NCI-H748 treated with DMSO at 0.1 percent for 48 hours (cell line): ENCODE measurements at regions not wholly inside any gene's neighbourhood (a gene's known extent, or its start where the extent isn't known, plus 50 kb on each side); places are given as distances from the start of the nearest gene placed in this dataset.
"Not testable (repeated sequence)": the region's sequence is repeated elsewhere in the genome, so short reads cannot be mapped to it uniquely, and the experiment has no call there.

Experiments used
- DNase-seq: peaks from one replicate; lab custom pipeline; 2025; lab: John Stamatoyannopoulos, UW

DNA sequence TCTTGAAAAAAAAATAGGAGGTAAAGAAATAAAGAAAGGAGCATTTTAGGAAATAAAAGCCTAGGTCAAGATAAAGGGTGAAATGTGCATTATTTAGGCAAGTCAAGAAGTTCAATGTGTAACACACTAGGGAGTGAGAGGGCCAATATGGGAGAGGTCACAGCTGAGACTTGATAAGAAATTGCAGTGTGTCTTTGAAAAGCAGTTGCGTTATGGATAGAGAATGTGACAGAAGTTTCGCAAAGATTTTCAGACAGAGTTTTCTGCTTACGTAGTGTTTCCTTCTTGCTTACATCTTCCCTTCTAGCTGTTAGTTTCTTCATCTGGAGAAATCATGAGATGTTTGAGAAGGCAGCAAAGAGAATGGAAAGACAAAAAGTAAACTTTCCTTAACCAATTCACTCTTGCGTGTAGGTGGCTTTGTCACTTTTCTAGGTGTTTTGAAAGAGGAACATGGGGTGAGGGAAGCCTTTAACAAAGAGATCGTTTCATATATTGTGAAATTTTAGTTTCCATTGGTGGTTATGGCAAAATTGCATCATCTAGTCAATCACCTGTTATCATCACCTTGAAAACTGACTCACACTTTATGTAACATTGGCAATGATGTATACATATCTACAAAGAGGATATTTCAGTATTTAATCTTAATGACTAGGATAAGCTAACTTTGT is 975.5 kb downstream of the OLFM4 start:
- no peak for DNase-seq

- DNase-seq = no peak
Measured at GRCh38 chr13:54016542-54016941, 987.9 kb downstream of the OLFM4 start.

- no peak for DNase-seq
Measured at GRCh38 chr13:54018485-54018884, 989.9 kb downstream of the OLFM4 start.

- DNase-seq = no peak
Measured at GRCh38 chr13:54029226-54029625, 1000.6 kb downstream of the OLFM4 start.

DNA sequence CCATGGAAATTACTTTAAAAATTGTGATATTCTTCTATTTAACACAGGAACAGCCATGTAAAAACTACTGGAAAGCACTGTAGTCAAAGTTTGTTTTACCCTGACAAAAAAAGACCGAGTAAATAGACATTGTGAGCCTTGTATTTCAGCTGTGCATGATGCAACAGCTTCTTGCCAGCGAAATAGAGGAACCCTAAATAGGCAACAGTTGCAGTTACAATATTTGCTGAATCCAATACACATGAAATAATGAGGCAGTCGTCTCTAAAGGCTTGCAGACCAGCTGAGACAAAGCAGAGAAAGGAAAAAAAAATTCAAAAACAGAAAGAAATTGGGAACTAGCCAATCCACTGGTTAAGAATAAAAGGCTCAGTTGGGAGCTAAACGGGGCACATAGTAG is 1001.1 kb downstream of the OLFM4 start:
- DNase-seq = no peak

DNA sequence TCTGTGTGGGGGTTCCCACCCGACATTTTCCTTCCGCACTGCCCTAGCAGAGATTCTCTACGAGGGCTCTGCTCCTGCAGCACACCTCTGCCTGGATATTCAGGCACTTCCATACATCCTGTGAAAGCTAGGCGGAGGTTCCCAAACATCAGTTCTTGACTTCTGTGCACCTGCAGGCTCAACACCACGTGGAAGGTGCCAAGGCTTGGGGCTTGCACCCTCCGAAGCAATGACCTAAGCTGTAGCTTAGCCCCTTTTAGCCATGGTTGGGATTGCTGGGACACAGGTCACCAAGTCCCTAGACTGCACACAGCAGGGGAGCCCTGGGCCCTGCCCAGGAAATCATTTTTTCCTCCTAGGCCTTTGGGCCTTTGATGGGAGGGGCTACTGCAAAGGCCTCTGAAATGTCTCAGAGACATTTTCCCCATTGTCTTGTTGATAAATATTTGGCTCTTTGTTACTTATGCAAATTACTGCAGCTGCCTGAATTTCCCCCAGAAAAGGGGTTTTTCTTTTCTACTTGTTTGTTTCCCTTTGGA is 1004.8 kb downstream of the OLFM4 start:
- DNase-seq = no peak

DNA sequence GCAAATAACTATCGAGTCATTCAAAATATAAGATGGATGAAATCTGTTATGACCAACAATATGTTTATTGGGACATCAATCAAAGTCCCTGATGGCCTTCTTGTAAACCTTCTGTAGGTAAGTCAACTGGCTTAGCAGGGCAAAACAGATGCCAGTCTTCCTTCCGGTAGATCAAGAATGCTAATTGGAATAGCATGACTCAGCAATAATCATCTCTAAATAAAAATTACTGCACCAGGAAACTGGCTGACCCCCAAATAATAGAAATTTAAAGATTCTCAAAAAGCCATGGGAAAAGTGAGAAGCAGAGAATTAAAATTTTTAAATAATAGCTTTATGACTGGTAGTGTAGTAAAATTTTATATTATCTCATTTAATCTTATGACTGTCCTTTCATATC is 1005.4 kb downstream of the OLFM4 start:
- no peak for DNase-seq

GRCh38 chr13:54057416-54057815 is 1028.8 kb downstream of the OLFM4 start:
- not testable (repeated sequence) for DNase-seq

DNA sequence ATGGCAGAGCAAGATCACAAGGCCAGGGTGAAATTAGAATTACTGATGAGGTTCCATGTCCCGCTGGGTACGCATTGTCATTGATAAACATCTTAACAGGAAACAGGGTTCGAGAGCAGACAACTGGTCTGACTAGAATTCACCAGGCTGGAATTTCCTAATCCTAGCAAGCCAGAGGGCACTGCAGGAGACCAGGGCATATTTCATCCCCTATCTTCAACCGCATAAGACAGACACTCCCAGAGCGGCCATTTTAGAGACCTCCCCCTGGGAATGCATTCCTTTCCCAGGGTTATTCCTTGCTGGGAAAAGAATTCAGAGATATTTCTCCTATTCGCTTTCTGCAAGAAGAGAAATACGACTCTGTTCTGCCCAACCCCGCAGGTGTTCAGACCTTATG is 1041.3 kb downstream of the OLFM4 start:
- DNase-seq = not testable (repeated sequence)

DNA sequence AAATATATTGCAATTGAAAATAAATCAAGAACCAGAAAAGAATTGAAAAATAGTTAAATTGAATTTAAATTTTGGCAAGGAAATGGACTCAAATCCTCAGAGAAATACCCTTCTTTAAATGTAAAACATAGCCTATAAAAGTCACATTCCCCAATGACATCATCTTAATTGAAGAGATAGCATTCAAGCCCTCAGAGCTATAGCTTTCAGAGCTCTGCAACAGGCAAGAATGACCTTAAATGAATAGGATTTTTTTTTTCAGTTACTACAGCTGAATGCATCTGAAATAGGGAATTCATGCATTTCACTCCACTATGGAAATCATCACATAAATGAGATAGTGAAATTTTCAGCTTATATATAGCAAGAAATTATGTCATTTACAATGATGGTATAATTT is 1049.0 kb downstream of the OLFM4 start:
- DNase-seq = no peak

DNA sequence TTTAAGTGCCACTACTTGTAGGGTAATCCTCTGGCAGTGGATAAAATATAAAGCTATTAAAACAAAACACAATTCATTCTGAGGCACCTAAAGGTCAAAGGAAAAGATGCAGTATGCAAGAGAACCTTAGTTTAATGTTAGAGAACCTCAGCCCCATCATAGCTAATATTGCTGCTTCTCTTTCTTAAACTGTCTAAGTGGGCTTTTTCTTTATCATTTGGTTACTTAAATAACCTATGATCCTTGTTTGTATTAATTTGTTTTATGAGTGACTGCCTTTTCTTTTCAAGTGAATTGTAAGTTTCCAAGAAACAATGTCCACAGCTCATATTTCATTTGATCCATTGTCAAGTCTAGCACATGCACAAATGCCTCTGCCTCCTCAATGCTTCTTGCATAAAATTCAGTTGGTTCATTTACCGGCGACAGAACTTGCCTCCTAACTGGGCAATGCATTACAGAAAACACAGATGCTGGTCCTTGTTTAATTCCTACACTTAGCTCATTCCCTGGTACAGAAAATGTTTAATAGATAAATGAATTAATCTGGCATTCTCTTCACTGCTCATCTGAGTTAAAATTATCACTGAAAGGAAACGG is 1049.8 kb downstream of the OLFM4 start:
- peak; percentile 10 for DNase-seq

DNA sequence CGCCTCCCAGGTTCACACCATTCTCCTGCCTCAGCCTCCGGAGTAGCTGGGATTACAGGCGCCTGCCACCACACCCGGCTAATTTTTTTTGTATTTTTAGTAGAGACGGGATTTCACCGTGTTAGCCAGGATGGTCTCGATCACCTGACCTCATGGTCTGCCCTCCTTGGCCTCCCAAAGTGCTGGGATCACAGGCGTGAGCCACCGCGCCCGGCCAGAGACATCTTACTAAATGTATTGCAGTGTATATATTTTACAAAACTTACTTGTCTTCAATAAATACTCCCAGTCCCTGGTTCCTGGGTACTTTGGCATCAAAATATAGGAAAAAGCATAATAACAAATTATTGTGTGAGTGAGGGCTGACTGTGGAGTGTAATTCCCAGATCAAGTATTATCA is 1053.7 kb downstream of the OLFM4 start:
- not testable (repeated sequence) for DNase-seq

GRCh38 chr13:54091884-54092283 is 1063.3 kb downstream of the OLFM4 start:
- DNase-seq = no peak

- DNase-seq = no peak
Measured at GRCh38 chr13:54092686-54093085, 1064.1 kb downstream of the OLFM4 start.

GRCh38 chr13:54110597-54110996 is 1082.0 kb downstream of the OLFM4 start:
- DNase-seq = no peak

GRCh38 chr13:54124700-54125099 is 1096.1 kb downstream of the OLFM4 start:
- no peak for DNase-seq

GRCh38 chr13:54130931-54131330 is 1102.3 kb downstream of the OLFM4 start:
- DNase-seq = not testable (repeated sequence)

- not testable (repeated sequence) for DNase-seq
Measured at GRCh38 chr13:54131433-54131832, 1102.8 kb downstream of the OLFM4 start.

DNA sequence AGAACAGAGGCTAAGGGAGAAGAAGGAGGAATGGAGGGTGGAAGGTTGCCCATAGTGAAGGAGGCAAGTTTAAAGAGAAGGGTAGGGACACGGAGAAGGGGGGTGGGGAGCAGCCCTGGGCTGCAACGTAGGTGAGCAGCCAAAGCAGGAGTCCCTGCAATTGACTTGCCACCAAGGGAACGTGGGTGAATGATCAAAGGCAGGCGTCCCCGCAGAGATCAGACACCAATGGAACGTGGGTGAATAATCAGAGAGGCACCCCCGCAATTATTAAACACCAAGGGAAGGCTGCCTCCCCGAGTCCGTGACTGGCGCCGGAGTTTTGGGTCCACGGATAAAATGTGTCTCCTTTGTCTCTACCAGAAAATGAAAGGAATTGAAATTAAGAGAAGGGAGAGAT is 1103.5 kb downstream of the OLFM4 start:
- DNase-seq = not testable (repeated sequence)

DNA sequence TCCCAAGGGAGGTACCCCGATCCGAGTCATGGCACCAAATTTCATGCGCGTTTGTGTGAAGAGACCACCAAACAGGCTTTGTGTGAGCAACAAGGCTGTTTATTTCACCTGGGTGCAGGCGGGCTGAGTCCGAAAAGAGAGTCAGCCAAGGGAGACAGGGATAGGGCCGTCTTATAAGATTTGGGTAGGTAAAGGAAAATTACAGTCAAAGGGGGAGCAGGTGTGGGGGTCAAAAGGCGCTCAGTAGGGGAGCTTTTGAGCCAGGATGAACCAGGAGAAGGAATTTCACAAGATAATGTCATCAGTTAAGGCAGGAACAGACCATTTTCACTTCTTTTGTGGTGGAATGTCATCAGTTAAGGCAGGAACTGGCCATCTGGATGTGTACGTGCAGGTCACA is 1104.1 kb downstream of the OLFM4 start:
- DNase-seq = not testable (repeated sequence)

DNA sequence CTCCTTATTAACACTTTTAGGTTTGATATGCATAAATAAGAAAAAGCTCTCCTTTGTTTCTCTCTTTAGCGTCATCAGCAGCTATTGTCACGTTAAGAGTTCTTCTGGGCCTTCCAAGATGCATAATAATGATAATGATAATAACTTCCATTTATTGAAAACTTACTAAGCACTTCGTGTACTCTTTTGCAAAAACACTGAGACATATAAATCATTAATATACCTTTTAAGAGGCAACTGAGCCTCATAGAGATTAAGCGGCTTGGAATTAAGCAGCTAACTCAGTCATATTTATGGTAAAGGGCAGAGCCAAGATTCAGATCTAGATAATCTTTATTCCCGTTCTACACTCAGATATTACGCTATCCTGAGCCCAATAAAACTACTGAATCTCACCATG is 1105.1 kb downstream of the OLFM4 start:
- no peak for DNase-seq

DNA sequence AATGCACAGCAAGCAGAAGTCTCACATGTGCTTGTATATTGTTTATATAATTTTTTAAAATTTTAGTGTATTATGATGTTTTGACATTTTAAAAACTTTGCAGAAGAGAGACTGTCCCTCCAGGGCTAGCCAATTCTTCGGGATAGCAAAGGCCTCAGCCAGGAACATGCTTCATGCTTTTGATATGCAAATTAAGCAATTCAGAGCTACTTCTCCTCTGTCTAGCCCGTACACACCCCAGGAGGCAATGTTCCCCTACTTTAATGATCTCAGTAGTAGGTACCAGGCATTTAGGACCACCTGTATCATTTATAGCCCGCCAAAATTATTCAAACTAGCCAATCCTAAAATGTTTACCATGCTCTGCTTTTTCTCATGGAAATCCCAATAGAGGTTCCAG is 1116.2 kb downstream of the OLFM4 start:
- DNase-seq = no peak

DNA sequence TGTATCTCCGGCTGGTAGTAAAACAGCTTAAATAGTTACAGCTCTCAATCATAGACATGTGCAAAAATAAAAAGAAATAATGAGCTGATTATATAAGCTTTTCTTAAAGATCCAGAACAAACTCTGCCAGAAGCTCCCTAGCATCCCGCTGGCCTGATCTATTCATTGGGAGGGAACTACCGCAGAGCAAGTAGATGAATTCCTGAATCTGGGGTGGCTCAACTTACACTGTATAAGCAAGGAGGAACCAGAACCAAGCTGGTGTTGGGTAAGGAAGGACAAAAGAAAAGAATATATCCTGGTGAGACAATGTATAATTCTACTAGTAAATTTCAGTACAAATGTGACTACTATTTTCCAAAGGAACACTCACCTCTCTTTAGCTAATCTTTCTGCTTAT is 1122.2 kb downstream of the OLFM4 start:
- DNase-seq = no peak

GRCh38 chr13:54162069-54162468 is 1133.5 kb downstream of the OLFM4 start:
- no peak for DNase-seq
